SK-N-SH (cell line): ENCODE measurements at regions not wholly inside any gene's neighbourhood (a gene's known extent, or its start where the extent isn't known, plus 50 kb on each side); places are given as distances from the start of the nearest gene placed in this dataset.
"Not testable (repeated sequence)": the region's sequence is repeated elsewhere in the genome, so short reads cannot be mapped to it uniquely, and the experiment has no call there.

Experiments
- EP300 ChIP-seq, 2 experiments: IDR thresholded peaks; 2 replicates each; pipeline versions ENCODE4 v1.4.0 to v1.6.1; 2012; ENCODE audit warnings: borderline replicate concordance in 1 of 2, low read depth in 1 of 2, low read length in 1 of 2
- EZH2phosphoT487 ChIP-seq: fragments of 200-600 bp; sonication (generic); IDR thresholded peaks from 2 replicates; pipeline ENCODE4 v1.6.1; 2017; ENCODE audit warnings: low read depth, mixed run types, mild to moderate bottlenecking, antibody characterized with exemption, moderate library complexity, borderline replicate concordance
- JUND ChIP-seq: IDR thresholded peaks from 2 replicates; pipeline ENCODE4 v1.4.0; 2012
- POLR2AphosphoS5 ChIP-seq: IDR thresholded peaks from 2 replicates; pipeline ENCODE4 v1.6.1; 2012; ENCODE audit warnings: low read depth, low read length
- RAD21 ChIP-seq: IDR thresholded peaks from 2 replicates; pipeline ENCODE4 v1.6.1; 2012; ENCODE audit warnings: mild to moderate bottlenecking, low read length
- YY1 ChIP-seq: IDR thresholded peaks from 2 replicates; pipeline ENCODE4 v1.4.0; 2012; ENCODE audit warnings: low read depth, mild to moderate bottlenecking
- TF ChIP-seq, protein P1 (sequence below): fragments of 200-600 bp; sonication (generic); IDR thresholded peaks from 2 replicates; pipeline ENCODE4 v1.6.1; 2017; ENCODE audit warnings: antibody characterized with exemption, mild to moderate bottlenecking, moderate library complexity
- TF ChIP-seq, protein P2 (sequence below): IDR thresholded peaks from 2 replicates; pipeline ENCODE4 v1.4.0; 2012; ENCODE audit warnings: low read depth
- TF ChIP-seq, protein P3 (sequence below): IDR thresholded peaks from 2 replicates; pipeline ENCODE4; 2012
- TF ChIP-seq, protein P4 (sequence below): IDR thresholded peaks from 2 replicates; pipeline ENCODE4 v1.4.0; 2012; ENCODE audit warnings: low read depth, borderline replicate concordance

DNA sequence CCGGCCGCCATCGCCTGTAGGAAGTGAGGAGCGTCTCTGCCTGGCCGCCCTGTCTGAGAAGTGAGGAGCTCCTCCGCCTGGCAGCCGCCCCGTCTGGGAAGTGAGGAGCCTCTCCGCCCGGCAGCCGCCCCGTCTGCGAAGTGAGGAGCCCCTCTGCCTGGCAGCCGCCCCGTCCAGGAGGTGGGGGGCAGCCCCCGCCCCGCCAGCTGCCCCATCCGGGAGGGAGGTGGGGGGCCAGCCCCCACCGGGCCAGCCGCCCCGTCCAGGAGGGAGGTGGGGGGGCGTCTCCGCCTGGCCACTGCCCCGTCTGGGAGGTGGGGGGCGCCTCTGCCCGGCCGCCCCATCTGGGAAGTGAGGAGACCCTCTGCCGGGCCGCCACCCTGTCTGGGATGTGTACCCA, 70.6 kb upstream of the HPF1 start:
- not testable (repeated sequence) for TF ChIP-seq JUND; RAD21; POLR2AphosphoS5; EP300 (IDR thresholded peaks at IDR 0.05; ENCODE audit: borderline replicate concordance in 1 of 2, low read depth in 1 of 2, low read length in 1 of 2); EZH2phosphoT487; YY1
- TF ChIP-seq, protein P1, sequence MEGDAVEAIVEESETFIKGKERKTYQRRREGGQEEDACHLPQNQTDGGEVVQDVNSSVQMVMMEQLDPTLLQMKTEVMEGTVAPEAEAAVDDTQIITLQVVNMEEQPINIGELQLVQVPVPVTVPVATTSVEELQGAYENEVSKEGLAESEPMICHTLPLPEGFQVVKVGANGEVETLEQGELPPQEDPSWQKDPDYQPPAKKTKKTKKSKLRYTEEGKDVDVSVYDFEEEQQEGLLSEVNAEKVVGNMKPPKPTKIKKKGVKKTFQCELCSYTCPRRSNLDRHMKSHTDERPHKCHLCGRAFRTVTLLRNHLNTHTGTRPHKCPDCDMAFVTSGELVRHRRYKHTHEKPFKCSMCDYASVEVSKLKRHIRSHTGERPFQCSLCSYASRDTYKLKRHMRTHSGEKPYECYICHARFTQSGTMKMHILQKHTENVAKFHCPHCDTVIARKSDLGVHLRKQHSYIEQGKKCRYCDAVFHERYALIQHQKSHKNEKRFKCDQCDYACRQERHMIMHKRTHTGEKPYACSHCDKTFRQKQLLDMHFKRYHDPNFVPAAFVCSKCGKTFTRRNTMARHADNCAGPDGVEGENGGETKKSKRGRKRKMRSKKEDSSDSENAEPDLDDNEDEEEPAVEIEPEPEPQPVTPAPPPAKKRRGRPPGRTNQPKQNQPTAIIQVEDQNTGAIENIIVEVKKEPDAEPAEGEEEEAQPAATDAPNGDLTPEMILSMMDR = not testable (repeated sequence)
- TF ChIP-seq, protein P2, sequence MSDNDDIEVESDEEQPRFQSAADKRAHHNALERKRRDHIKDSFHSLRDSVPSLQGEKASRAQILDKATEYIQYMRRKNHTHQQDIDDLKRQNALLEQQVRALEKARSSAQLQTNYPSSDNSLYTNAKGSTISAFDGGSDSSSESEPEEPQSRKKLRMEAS = not testable (repeated sequence)
- TF ChIP-seq, protein P3, sequence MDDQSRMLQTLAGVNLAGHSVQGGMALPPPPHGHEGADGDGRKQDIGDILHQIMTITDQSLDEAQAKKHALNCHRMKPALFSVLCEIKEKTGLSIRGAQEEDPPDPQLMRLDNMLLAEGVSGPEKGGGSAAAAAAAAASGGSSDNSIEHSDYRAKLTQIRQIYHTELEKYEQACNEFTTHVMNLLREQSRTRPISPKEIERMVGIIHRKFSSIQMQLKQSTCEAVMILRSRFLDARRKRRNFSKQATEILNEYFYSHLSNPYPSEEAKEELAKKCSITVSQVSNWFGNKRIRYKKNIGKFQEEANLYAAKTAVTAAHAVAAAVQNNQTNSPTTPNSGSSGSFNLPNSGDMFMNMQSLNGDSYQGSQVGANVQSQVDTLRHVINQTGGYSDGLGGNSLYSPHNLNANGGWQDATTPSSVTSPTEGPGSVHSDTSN = not testable (repeated sequence)
- TF ChIP-seq, protein P4, sequence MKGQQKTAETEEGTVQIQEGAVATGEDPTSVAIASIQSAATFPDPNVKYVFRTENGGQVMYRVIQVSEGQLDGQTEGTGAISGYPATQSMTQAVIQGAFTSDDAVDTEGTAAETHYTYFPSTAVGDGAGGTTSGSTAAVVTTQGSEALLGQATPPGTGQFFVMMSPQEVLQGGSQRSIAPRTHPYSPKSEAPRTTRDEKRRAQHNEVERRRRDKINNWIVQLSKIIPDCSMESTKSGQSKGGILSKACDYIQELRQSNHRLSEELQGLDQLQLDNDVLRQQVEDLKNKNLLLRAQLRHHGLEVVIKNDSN = not testable (repeated sequence)
